Endothelial cell (in vitro differentiated cells): ENCODE measurements at regions not wholly inside any gene's neighbourhood (a gene's known extent, or its start where the extent isn't known, plus 50 kb on each side); places are given as distances from the start of the nearest gene placed in this dataset.

Experiments
- DNase-seq: peaks from one replicate; pipeline ENCODE4 v3.0.0; 2021; ENCODE audit warnings: low spot score
- H3K27ac Mint-ChIP-seq: one replicate; pipeline ENCODE4 v1.8.0; 2021; ENCODE audit warnings: mixed read lengths, inconsistent platforms; ENCODE audit not compliant: unreplicated experiment
- H3K27me3 Mint-ChIP-seq: one replicate; pipeline ENCODE4 v1.8.0; 2021; ENCODE audit warnings: mild to moderate bottlenecking, moderate library complexity, mixed read lengths, inconsistent platforms; ENCODE audit not compliant: unreplicated experiment
- H3K36me3 Mint-ChIP-seq: one replicate; pipeline ENCODE4 v1.8.0; 2021; ENCODE audit warnings: mild to moderate bottlenecking, low read depth, mixed read lengths, inconsistent platforms; ENCODE audit not compliant: unreplicated experiment
- H3K4me1 Mint-ChIP-seq: one replicate; pipeline ENCODE4 v1.8.0; 2021; ENCODE audit warnings: mild to moderate bottlenecking, mixed read lengths, inconsistent platforms; ENCODE audit not compliant: unreplicated experiment
- H3K4me3 Mint-ChIP-seq: one replicate; pipeline ENCODE4 v1.8.0; 2021; ENCODE audit warnings: mild to moderate bottlenecking, mixed read lengths, inconsistent platforms; ENCODE audit not compliant: unreplicated experiment
- H3K9me3 Mint-ChIP-seq: one replicate; pipeline ENCODE4 v1.8.0; 2021; ENCODE audit warnings: mixed read lengths, inconsistent platforms; ENCODE audit not compliant: unreplicated experiment
- CTCF ChIP-seq: fragments of 200-600 bp; sonication (generic); IDR thresholded peaks from one replicate; pipeline ENCODE4 v1.5.0; 2021; ENCODE audit warnings: antibody characterized with exemption; ENCODE audit not compliant: unreplicated experiment

- DNase-seq: no peak
- H3K27ac Mint-ChIP-seq: no peak overlapping the region
- H3K9me3 Mint-ChIP-seq: no peaks in the 10 kb centered on the region
- no peak overlapping the region for H3K4me3 Mint-ChIP-seq
- no peaks in the 10 kb centered on the region for H3K36me3 Mint-ChIP-seq
- peaks cover 2% of the 10 kb centered on the region for H3K27me3 Mint-ChIP-seq
- no peaks in the 10 kb centered on the region for H3K4me1 Mint-ChIP-seq
- no peak for TF ChIP-seq CTCF
Measured at GRCh38 chr1:5601516-5601915, 390.7 kb downstream of the NPHP4 start.

- H3K9me3 Mint-ChIP-seq: no peaks in the 10 kb centered on the region
Measured at GRCh38 chr1:5599541-5599940, 392.7 kb downstream of the NPHP4 start.

GRCh38 chr1:5598824-5599395 is 393.3 kb downstream of the NPHP4 start:
- peaks cover 2% of the 10 kb centered on the region for H3K27me3 Mint-ChIP-seq
- H3K4me3 Mint-ChIP-seq: no peak overlapping the region
- H3K27ac Mint-ChIP-seq: no peak overlapping the region
- no peaks in the 10 kb centered on the region for H3K9me3 Mint-ChIP-seq
- DNase-seq: no peak
- peaks cover 2% of the 10 kb centered on the region for H3K4me1 Mint-ChIP-seq
- TF ChIP-seq CTCF: no peak
- no peaks in the 10 kb centered on the region for H3K36me3 Mint-ChIP-seq

More at GRCh38 chr1:5599541-5599940, 392.7 kb downstream of the NPHP4 start:
- no peaks in the 10 kb centered on the region for H3K36me3 Mint-ChIP-seq
- peaks cover 2% of the 10 kb centered on the region for H3K27me3 Mint-ChIP-seq
- peaks cover 2% of the 10 kb centered on the region for H3K4me1 Mint-ChIP-seq
- no peak overlapping the region for H3K4me3 Mint-ChIP-seq
- no peak for DNase-seq
- H3K27ac Mint-ChIP-seq: no peak overlapping the region
- TF ChIP-seq CTCF: no peak

- Mint-ChIP-seq H3K36me3 (no peaks in the 10 kb centered on the region), H3K9me3 (no peaks in the 10 kb centered on the region), H3K4me3 (no peak overlapping the region), H3K27me3 (peaks cover 2% of the 10 kb centered on the region), H3K27ac (no peak overlapping the region), H3K4me1 (peaks cover 2% of the 10 kb centered on the region)
- DNase-seq: no peak
- TF ChIP-seq CTCF: peak; percentile 39
Measured at GRCh38 chr1:5597991-5598823, 394.0 kb downstream of the NPHP4 start.

GRCh38 chr1:5597171-5597850 is 394.9 kb downstream of the NPHP4 start:
- no peak for DNase-seq
- TF ChIP-seq CTCF: no peak
- H3K4me3 Mint-ChIP-seq: no peak overlapping the region
- H3K9me3 Mint-ChIP-seq: no peaks in the 10 kb centered on the region
- H3K4me1 Mint-ChIP-seq: peaks cover 2% of the 10 kb centered on the region
- H3K27ac Mint-ChIP-seq: no peak overlapping the region
- no peaks in the 10 kb centered on the region for H3K36me3 Mint-ChIP-seq
- H3K27me3 Mint-ChIP-seq: peaks cover 2% of the 10 kb centered on the region
